Activated B cell treated with CpG ODN at 0.5 μM for 24 hours (primary cell): ENCODE measurements at regions not wholly inside any gene's neighbourhood (a gene's known extent, or its start where the extent isn't known, plus 50 kb on each side); places are given as distances from the start of the nearest gene placed in this dataset.

ENCODE experiments used
- ATAC-seq: fragments of 200-7000 bp; cut with Tn5 transposase; one replicate; pipeline ENCODE4 v1.10.0; 2021; ENCODE audit warnings: low read depth, mild to moderate bottlenecking, moderate library complexity
- CTCF ChIA-PET: fragments of 350-600 bp; sonication (Branson Sonifier 250); formaldehyde crosslinking; loops from one replicate; lab custom pipeline; 2021; ENCODE audit warnings: antibody characterized with exemption; lab: Charles Lee
- POLR2A ChIA-PET: fragments of 350-600 bp; sonication (Branson Sonifier 250); formaldehyde crosslinking; loops from one replicate; lab custom pipeline; 2021; ENCODE audit warnings: antibody characterized with exemption; lab: Charles Lee
- DNase-seq: peaks from one replicate; pipeline ENCODE4 v3.0.0; 2022
- H3K27ac Mint-ChIP-seq: one replicate; pipeline ENCODE4 v1.8.0; 2020; ENCODE audit warnings: mixed read lengths
- H3K27me3 Mint-ChIP-seq: one replicate; pipeline ENCODE4 v1.8.0; 2021; ENCODE audit warnings: mixed read lengths
- H3K36me3 Mint-ChIP-seq: one replicate; pipeline ENCODE4 v1.8.0; 2021; ENCODE audit warnings: low read depth, mixed read lengths
- H3K4me1 Mint-ChIP-seq: one replicate; pipeline ENCODE4 v1.8.0; 2021; ENCODE audit warnings: mixed read lengths
- H3K4me3 Mint-ChIP-seq: one replicate; pipeline ENCODE4 v1.8.0; 2020; ENCODE audit warnings: mild to moderate bottlenecking, mixed read lengths
- H3K9me3 Mint-ChIP-seq: one replicate; pipeline ENCODE4 v1.8.0; 2020; ENCODE audit warnings: mixed read lengths
- CTCF ChIP-seq: fragments of 200-600 bp; IDR thresholded peaks from one replicate; pipeline ENCODE4 v1.8.0; 2022; ENCODE audit warnings: antibody characterized with exemption, mild to moderate bottlenecking
- intact Hi-C: fragments of 100-400 bp; cut with micrococcal nuclease; formaldehyde crosslinking; loops from one replicate; pipeline ENCODE4 v1.15.1; 2024

GRCh38 chr16:85184404-85184803, 72.1 kb upstream of the CIBAR2 start:
- peaks cover 15% of the 10 kb centered on the region for H3K9me3 Mint-ChIP-seq
- no peak for DNase-seq
- H3K4me1 Mint-ChIP-seq, result no peaks in the 10 kb centered on the region
- H3K27me3 Mint-ChIP-seq, result peaks cover 13% of the 10 kb centered on the region
- intact Hi-C loops, result no loop called here
- no peak for TF ChIP-seq CTCF
- no peak overlapping the region for H3K4me3 Mint-ChIP-seq
- ChIA-PET CTCF (no interaction called here), POLR2A (no interaction called here)
- H3K27ac Mint-ChIP-seq, result no peak overlapping the region
- ATAC-seq, result no peak
- peaks cover 1% of the 10 kb centered on the region for H3K36me3 Mint-ChIP-seq

- H3K4me1 Mint-ChIP-seq, result no peaks in the 10 kb centered on the region
- no peak overlapping the region for H3K4me3 Mint-ChIP-seq
- DNase-seq (no peak), ATAC-seq (no peak)
- ChIA-PET POLR2A (no interaction called here), CTCF (no interaction called here)
- peaks cover 21% of the 10 kb centered on the region for H3K9me3 Mint-ChIP-seq
- intact Hi-C loops, result no loop called here
- peaks cover 1% of the 10 kb centered on the region for H3K36me3 Mint-ChIP-seq
- no peak for TF ChIP-seq CTCF
- no peak overlapping the region for H3K27ac Mint-ChIP-seq
- peaks cover 12% of the 10 kb centered on the region for H3K27me3 Mint-ChIP-seq
Measured at GRCh38 chr16:85185303-85186100, 73.2 kb upstream of the CIBAR2 start.

- TF ChIP-seq CTCF, result no peak
- intact Hi-C loops, result no loop called here
- H3K4me3 Mint-ChIP-seq, result no peak overlapping the region
- no peaks in the 10 kb centered on the region for H3K4me1 Mint-ChIP-seq
- DNase-seq, result no peak
- H3K36me3 Mint-ChIP-seq, result peaks cover 1% of the 10 kb centered on the region
- peaks cover 15% of the 10 kb centered on the region for H3K27me3 Mint-ChIP-seq
- ChIA-PET POLR2A (no interaction called here), CTCF (no interaction called here)
- H3K9me3 Mint-ChIP-seq, result peaks cover 21% of the 10 kb centered on the region
- ATAC-seq, result no peak
- no peak overlapping the region for H3K27ac Mint-ChIP-seq
Measured at GRCh38 chr16:85187002-85187401, 74.7 kb upstream of the CIBAR2 start.

GRCh38 chr16:85187447-85187846, 75.2 kb upstream of the CIBAR2 start:
- no peak overlapping the region for H3K4me3 Mint-ChIP-seq
- H3K4me1 Mint-ChIP-seq, result no peaks in the 10 kb centered on the region
- POLR2A ChIA-PET, result no interaction called here
- H3K9me3 Mint-ChIP-seq, result peaks cover 21% of the 10 kb centered on the region
- H3K27ac Mint-ChIP-seq, result no peak overlapping the region
- peaks cover 1% of the 10 kb centered on the region for H3K36me3 Mint-ChIP-seq
- DNase-seq (no peak), ATAC-seq (no peak)
- H3K27me3 Mint-ChIP-seq, result peaks cover 15% of the 10 kb centered on the region
- no peak for TF ChIP-seq CTCF
- intact Hi-C loops, result no loop called here
- CTCF ChIA-PET, result no interaction called here

- POLR2A ChIA-PET, result no interaction called here
Measured at GRCh38 chr16:85187886-85188285, 75.6 kb upstream of the CIBAR2 start.

More at GRCh38 chr16:85187886-85188285, 75.6 kb upstream of the CIBAR2 start:
- DNase-seq (no peak), ATAC-seq (no peak)
- H3K27ac Mint-ChIP-seq, result no peak overlapping the region
- CTCF ChIA-PET, result no interaction called here
- H3K4me1 Mint-ChIP-seq, result no peaks in the 10 kb centered on the region
- intact Hi-C loops, result no loop called here
- H3K36me3 Mint-ChIP-seq, result peaks cover 1% of the 10 kb centered on the region
- peaks cover 15% of the 10 kb centered on the region for H3K27me3 Mint-ChIP-seq
- peaks cover 21% of the 10 kb centered on the region for H3K9me3 Mint-ChIP-seq
- TF ChIP-seq CTCF, result no peak
- H3K4me3 Mint-ChIP-seq, result no peak overlapping the region
